Gastrocnemius medialis (tissue), 4 donors: ENCODE measurements at regions not wholly inside any gene's neighbourhood (a gene's known extent, or its start where the extent isn't known, plus 50 kb on each side); places are given as distances from the start of the nearest gene placed in this dataset.

Source experiments
- CTCF ChIP-seq, 5 experiments: fragments of 450-650 bp in 3 of 5; fragments of 200-600 bp in 2 of 5; sonication (generic) in 2 of 5; IDR thresholded peaks in 4 of 5; conservative IDR thresholded peaks in 1 of 5; 1 replicate in 4 of 5; 2 replicates in 1 of 5; pipeline ENCODE4 v1.5.1; 2016 to 2019; ENCODE audit warnings: antibody characterized with exemption in 5 of 5, mild to moderate bottlenecking in 3 of 5, moderate library complexity in 3 of 5
- POLR2A ChIP-seq, 2 donors: fragments of 450-650 bp; IDR thresholded peaks; one replicate each; pipeline ENCODE4 v1.6.1; 2017; ENCODE audit warnings: antibody characterized with exemption in 2 of 2, mild to moderate bottlenecking in 2 of 2, moderate library complexity in 2 of 2

DNA sequence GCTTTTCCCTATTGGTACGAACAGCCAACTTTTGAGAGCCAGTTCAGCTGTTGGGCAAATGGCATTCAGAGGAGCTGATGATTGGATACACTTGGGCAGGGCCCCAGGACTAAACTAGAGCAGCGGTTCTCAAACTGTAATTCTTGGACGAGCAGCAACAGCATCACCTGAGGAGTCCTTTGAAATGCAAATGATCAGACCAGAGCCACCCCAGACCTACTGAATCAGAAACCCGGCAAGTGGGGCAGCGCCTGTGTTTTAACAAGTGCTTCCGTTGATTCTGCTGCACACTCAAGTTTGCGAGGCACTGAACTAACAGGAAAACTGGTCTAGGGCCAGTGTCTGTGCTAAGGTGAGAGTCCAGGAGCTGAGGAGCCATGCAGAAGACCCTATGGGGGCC lies 239.7 kb downstream of the UACA start:
- no peak for TF ChIP-seq CTCF (IDR thresholded peaks at IDR 0.05 in 4 of 5, conservative IDR thresholded peaks at IDR 0.05 in 1 of 5)
- no peak for TF ChIP-seq POLR2A (IDR thresholded peaks at IDR 0.05)
